ENCODE measurements at regions not wholly inside any gene's neighbourhood (a gene's known extent, or its start where the extent isn't known, plus 50 kb on each side); places are given as distances from the start of the nearest gene placed in this dataset.

DNA sequence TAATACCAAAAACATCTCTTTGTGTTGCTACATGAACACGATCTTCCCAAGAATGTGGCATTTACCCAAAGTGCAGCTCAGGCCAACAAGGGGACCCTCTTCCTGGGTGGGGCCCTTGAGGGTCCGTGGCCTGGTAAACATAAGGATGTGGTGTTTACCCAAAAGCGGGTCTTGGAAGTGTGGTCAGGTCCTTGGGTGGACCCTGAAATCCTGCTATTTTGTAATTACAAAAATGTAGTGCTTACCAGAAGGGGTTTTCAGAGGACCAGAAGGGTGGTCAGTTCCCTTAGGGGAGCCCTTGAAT lies 87.8 kb upstream of the PRDM11 start:
- TF ChIP-seq, protein P1, sequence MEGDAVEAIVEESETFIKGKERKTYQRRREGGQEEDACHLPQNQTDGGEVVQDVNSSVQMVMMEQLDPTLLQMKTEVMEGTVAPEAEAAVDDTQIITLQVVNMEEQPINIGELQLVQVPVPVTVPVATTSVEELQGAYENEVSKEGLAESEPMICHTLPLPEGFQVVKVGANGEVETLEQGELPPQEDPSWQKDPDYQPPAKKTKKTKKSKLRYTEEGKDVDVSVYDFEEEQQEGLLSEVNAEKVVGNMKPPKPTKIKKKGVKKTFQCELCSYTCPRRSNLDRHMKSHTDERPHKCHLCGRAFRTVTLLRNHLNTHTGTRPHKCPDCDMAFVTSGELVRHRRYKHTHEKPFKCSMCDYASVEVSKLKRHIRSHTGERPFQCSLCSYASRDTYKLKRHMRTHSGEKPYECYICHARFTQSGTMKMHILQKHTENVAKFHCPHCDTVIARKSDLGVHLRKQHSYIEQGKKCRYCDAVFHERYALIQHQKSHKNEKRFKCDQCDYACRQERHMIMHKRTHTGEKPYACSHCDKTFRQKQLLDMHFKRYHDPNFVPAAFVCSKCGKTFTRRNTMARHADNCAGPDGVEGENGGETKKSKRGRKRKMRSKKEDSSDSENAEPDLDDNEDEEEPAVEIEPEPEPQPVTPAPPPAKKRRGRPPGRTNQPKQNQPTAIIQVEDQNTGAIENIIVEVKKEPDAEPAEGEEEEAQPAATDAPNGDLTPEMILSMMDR (IDR thresholded peaks at IDR 0.05; ENCODE audit: low read length): no peak
- TF ChIP-seq EZH2 (IDR thresholded peaks at IDR 0.05; ENCODE audit: borderline replicate concordance, low read length): no peak
